ENCODE measurements at regions not wholly inside any gene's neighbourhood (a gene's known extent, or its start where the extent isn't known, plus 50 kb on each side); places are given as distances from the start of the nearest gene placed in this dataset.
A peak's percentile ranks its signal among the peaks of the same experiment; 100 is the strongest.

DNA sequence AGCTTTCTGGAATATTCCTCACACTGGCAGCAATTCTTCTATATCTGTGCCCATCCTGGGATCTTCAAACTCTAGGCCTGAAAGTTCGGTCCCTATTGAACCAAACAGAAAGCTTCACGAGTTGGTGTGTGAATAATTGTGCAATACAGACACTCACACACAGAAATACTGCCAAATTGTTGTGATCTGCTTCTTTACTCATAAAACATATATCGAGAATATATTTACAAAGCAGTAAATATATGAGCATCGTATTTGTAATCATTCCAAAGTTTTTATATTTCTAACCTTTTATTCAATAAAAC lies 56.6 kb upstream of the BEX4 start:
- H3K9me3 Mint-ChIP-seq: no peaks in the 10 kb centered on the region
- ATAC-seq (ENCODE audit: poor library complexity): no peak
- H3K4me1 ChIP-seq (ENCODE audit: insufficient read depth, low read length): no peaks in the 10 kb centered on the region
- H3K27ac Mint-ChIP-seq: no peak overlapping the region
- H3K36me3 Mint-ChIP-seq (ENCODE audit: low read depth): no peaks in the 10 kb centered on the region
- H3K9me3 ChIP-seq (ENCODE audit: control insufficient read depth in 1 of 2, insufficient read depth in 1 of 2, low read length in 2 of 2): no peaks in the 10 kb centered on the region
- TF ChIP-seq, protein P1, sequence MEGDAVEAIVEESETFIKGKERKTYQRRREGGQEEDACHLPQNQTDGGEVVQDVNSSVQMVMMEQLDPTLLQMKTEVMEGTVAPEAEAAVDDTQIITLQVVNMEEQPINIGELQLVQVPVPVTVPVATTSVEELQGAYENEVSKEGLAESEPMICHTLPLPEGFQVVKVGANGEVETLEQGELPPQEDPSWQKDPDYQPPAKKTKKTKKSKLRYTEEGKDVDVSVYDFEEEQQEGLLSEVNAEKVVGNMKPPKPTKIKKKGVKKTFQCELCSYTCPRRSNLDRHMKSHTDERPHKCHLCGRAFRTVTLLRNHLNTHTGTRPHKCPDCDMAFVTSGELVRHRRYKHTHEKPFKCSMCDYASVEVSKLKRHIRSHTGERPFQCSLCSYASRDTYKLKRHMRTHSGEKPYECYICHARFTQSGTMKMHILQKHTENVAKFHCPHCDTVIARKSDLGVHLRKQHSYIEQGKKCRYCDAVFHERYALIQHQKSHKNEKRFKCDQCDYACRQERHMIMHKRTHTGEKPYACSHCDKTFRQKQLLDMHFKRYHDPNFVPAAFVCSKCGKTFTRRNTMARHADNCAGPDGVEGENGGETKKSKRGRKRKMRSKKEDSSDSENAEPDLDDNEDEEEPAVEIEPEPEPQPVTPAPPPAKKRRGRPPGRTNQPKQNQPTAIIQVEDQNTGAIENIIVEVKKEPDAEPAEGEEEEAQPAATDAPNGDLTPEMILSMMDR (IDR thresholded peaks at IDR 0.05): no peak
- intact Hi-C loops (cut with DNase I, micrococcal nuclease): no loop called here
- H3K4me3 ChIP-seq (ENCODE audit: low read length): no peak overlapping the region
- H3K27ac ChIP-seq (ENCODE audit: low read depth in 1 of 2, low read length in 2 of 2): no peak overlapping the region
- no peak for DNase-seq
- no peaks in the 10 kb centered on the region for H3K4me1 Mint-ChIP-seq (ENCODE audit: low read depth)
- POLR2A ChIA-PET: no interaction called here
- H3K4me3 Mint-ChIP-seq: no peak overlapping the region
- H3K36me3 ChIP-seq (ENCODE audit: insufficient read depth, low read length): no peaks in the 10 kb centered on the region
- CTCF ChIA-PET: no interaction called here
- H3K27me3 ChIP-seq (ENCODE audit: control insufficient read depth in 1 of 2, insufficient read depth in 2 of 2, low read length in 2 of 2): no peaks in the 10 kb centered on the region
- H3K27me3 Mint-ChIP-seq: no peaks in the 10 kb centered on the region

DNA sequence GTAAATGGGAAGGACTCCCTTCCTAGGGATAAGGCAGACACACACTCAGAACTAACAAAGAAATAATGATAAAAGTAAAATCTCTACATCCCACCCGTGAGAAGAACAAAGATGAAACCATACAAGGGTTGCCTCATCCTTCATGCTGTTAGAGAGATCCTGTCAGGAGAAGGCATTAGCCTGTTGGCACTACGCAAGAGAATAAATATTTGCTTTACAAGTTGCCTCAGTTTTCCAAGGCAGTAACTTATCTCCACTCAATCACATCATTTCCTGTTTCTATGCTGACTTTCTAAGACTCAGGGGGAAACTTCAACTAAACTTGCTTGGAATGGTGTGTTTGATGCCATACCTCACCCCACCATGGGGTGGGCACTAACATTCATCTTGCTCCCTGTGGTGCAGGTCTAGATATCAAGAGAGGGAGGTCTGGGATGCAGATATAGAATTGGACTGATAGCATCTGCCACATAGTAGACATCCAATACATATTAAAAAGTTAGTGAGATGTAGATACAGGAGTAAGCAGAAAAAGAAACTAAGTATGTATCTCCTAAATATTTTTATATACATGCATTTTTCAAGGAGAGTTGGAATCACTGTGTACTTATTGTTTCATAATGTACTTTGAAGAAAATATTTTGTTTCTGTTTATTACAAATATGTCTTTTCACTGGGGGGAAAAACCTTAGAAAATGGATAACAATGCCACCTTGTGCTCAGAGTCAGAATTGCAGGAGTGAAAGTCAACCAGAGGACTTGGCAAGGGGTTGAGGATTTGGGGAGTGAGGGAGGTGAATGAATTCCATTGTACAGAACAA lies 57.2 kb upstream of the BEX4 start:
- H3K4me3 Mint-ChIP-seq: no peak overlapping the region
- intact Hi-C loops (cut with DNase I, micrococcal nuclease): no loop called here
- no peak overlapping the region for H3K27ac ChIP-seq (ENCODE audit: low read depth in 1 of 2, low read length in 2 of 2)
- DNase-seq (peak in 5 of 14 experiments; percentile 2 to 26 (median 11)), ATAC-seq (ENCODE audit: poor library complexity) (no peak)
- no peak overlapping the region for H3K27ac Mint-ChIP-seq
- H3K27me3 Mint-ChIP-seq: no peaks in the 10 kb centered on the region
- no peaks in the 10 kb centered on the region for H3K36me3 Mint-ChIP-seq (ENCODE audit: low read depth)
- CTCF ChIA-PET: no interaction called here
- POLR2A ChIA-PET: no interaction called here
- H3K4me1 ChIP-seq (ENCODE audit: insufficient read depth, low read length): no peaks in the 10 kb centered on the region
- no peaks in the 10 kb centered on the region for H3K27me3 ChIP-seq (ENCODE audit: control insufficient read depth in 1 of 2, insufficient read depth in 2 of 2, low read length in 2 of 2)
- TF ChIP-seq, protein P1 (IDR thresholded peaks at IDR 0.05): peak; percentile 48
- H3K9me3 ChIP-seq (ENCODE audit: control insufficient read depth in 1 of 2, insufficient read depth in 1 of 2, low read length in 2 of 2): no peaks in the 10 kb centered on the region
- H3K4me3 ChIP-seq (ENCODE audit: low read length): no peak overlapping the region
- H3K9me3 Mint-ChIP-seq: no peaks in the 10 kb centered on the region
- H3K4me1 Mint-ChIP-seq (ENCODE audit: low read depth): no peaks in the 10 kb centered on the region
- no peaks in the 10 kb centered on the region for H3K36me3 ChIP-seq (ENCODE audit: insufficient read depth, low read length)

DNA sequence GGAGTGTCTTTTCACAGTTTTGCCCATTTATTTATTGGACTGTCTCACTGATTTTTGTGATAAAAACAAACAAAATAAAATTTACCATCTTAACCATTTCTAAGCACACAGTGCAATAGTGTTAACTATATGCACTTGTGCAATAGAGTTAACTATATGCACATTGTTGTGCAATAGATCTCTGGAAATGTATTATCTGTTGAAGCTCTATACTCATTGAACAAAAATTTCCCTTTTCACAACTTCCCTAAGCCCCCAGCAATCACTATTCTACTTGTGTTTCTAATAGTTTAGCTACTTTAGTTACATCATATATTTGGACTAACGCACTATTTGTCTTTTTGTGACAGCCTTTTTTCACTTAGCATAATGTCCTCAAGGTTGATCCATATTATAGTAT lies 59.7 kb upstream of the BEX4 start:
- Mint-ChIP-seq H3K27ac (no peak overlapping the region), H3K4me1 (ENCODE audit: low read depth) (no peaks in the 10 kb centered on the region), H3K4me3 (no peak overlapping the region), H3K36me3 (ENCODE audit: low read depth) (no peaks in the 10 kb centered on the region), H3K9me3 (no peaks in the 10 kb centered on the region), H3K27me3 (no peaks in the 10 kb centered on the region)
- POLR2A ChIA-PET: no interaction called here
- Histone ChIP-seq H3K4me3 (ENCODE audit: low read length) (no peak overlapping the region), H3K27ac (ENCODE audit: low read depth in 1 of 2, low read length in 2 of 2) (no peak overlapping the region), H3K27me3 (ENCODE audit: control insufficient read depth in 1 of 2, insufficient read depth in 2 of 2, low read length in 2 of 2) (no peaks in the 10 kb centered on the region), H3K36me3 (ENCODE audit: insufficient read depth, low read length) (no peaks in the 10 kb centered on the region), H3K9me3 (ENCODE audit: control insufficient read depth in 1 of 2, insufficient read depth in 1 of 2, low read length in 2 of 2) (no peaks in the 10 kb centered on the region), H3K4me1 (ENCODE audit: insufficient read depth, low read length) (no peaks in the 10 kb centered on the region)
- CTCF ChIA-PET: no interaction called here
- intact Hi-C loops (cut with DNase I, micrococcal nuclease): no loop called here
- DNase-seq (no peak), ATAC-seq (ENCODE audit: poor library complexity) (no peak)
- TF ChIP-seq, protein P1 (IDR thresholded peaks at IDR 0.05): no peak
